H1 (cell line): ENCODE measurements at regions not wholly inside any gene's neighbourhood (a gene's known extent, or its start where the extent isn't known, plus 50 kb on each side); places are given as distances from the start of the nearest gene placed in this dataset.

Experiments
- NRF1 ChIP-seq: IDR thresholded peaks from 2 replicates; pipeline ENCODE4 v1.6.1; 2011; ENCODE audit warnings: mild to moderate bottlenecking, low read depth, low read length, improper control_type of control experiment
- TAF7 ChIP-seq: optimal IDR thresholded peaks from 2 replicates; pipeline ENCODE3; 2011; ENCODE audit warnings: low read depth, mild to moderate bottlenecking, inconsistent platforms, low read length, moderate library complexity, borderline replicate concordance
- TF ChIP-seq, protein P1 (sequence below), 3 experiments: IDR thresholded peaks; 1 replicate in 2 of 3; 2 replicates in 1 of 3; pipeline versions ENCODE4 v1.5.1 to v1.6.1; 2011; ENCODE audit warnings: low read length in 3 of 3, mild to moderate bottlenecking in 3 of 3, inconsistent platforms in 2 of 3, low read depth in 1 of 3, moderate library complexity in 1 of 3; ENCODE audit not compliant: insufficient read depth in 1 of 3; ENCODE audit errors: control extremely low read depth in 1 of 3

DNA sequence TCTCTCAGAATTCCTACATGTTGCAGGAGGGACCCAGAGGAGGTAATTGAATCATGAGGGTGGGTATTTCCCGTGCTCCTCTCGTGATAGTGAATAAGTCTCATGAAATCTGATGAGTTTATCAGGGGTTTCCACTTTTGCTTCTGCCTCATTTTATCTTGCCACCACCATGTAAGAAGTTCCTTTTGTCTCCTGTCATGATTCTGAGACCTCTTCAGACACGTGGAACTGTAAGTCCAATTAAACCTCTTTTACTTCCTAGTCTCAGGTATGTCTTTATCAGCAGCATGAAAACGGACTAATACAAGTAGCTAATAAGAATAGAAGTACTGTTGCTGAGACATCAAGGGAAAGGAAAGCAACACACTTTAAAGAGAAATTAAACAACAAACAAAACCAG is 143.4 kb downstream of the CCDC71L start (continued):
- TF ChIP-seq, protein P1, sequence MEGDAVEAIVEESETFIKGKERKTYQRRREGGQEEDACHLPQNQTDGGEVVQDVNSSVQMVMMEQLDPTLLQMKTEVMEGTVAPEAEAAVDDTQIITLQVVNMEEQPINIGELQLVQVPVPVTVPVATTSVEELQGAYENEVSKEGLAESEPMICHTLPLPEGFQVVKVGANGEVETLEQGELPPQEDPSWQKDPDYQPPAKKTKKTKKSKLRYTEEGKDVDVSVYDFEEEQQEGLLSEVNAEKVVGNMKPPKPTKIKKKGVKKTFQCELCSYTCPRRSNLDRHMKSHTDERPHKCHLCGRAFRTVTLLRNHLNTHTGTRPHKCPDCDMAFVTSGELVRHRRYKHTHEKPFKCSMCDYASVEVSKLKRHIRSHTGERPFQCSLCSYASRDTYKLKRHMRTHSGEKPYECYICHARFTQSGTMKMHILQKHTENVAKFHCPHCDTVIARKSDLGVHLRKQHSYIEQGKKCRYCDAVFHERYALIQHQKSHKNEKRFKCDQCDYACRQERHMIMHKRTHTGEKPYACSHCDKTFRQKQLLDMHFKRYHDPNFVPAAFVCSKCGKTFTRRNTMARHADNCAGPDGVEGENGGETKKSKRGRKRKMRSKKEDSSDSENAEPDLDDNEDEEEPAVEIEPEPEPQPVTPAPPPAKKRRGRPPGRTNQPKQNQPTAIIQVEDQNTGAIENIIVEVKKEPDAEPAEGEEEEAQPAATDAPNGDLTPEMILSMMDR (IDR thresholded peaks at IDR 0.05; ENCODE audit: control extremely low read depth in 1 of 3, insufficient read depth in 1 of 3, low read depth in 1 of 3, low read length in 3 of 3): no peak
- TF ChIP-seq NRF1 (no peak), TAF7 (no peak)
